ENCODE measurements at regions not wholly inside any gene's neighbourhood (a gene's known extent, or its start where the extent isn't known, plus 50 kb on each side); places are given as distances from the start of the nearest gene placed in this dataset.

DNA sequence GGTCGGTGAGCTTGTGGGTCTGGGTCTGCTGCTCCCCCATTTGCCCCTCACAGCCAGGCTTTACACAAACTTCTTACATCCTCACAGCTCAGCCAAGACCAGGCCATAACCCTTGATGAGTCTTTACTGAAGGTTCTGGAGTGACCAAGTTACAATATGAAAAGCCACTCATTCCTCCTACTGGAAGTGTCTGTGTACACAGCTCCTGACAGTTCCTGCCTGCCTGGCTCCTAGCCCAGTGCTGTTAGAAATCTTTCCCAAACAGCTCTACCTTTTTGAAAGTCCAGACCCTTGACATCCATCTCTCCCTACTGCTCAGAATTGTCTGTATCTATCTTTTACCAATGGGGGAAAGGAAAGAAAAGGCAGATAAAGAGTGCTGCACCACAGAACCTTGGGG, 106.9 kb downstream of the PAX1 start:
- TF ChIP-seq CTCF (IDR thresholded peaks at IDR 0.05) (no peak), POLR2A (IDR thresholded peaks at IDR 0.05) (no peak)
- Histone ChIP-seq H3K36me3 (no peaks in the 10 kb centered on the region), H3K4me1 (no peaks in the 10 kb centered on the region), H3K4me3 (replicated peaks in 1 of 3) (no peak overlapping the region), H3K27ac (no peak overlapping the region), H3K9me3 (no peaks in the 10 kb centered on the region), H3K27me3 (no peaks in the 10 kb centered on the region)
- intact Hi-C loops (cut with DNase I), result no loop called here
- WGBS, 2 donors, result 25 to 50% methylated on average over 1 of the region's 1 CpG
- peak in 1 of 2 donors; percentile 55 for DNase-seq

DNA sequence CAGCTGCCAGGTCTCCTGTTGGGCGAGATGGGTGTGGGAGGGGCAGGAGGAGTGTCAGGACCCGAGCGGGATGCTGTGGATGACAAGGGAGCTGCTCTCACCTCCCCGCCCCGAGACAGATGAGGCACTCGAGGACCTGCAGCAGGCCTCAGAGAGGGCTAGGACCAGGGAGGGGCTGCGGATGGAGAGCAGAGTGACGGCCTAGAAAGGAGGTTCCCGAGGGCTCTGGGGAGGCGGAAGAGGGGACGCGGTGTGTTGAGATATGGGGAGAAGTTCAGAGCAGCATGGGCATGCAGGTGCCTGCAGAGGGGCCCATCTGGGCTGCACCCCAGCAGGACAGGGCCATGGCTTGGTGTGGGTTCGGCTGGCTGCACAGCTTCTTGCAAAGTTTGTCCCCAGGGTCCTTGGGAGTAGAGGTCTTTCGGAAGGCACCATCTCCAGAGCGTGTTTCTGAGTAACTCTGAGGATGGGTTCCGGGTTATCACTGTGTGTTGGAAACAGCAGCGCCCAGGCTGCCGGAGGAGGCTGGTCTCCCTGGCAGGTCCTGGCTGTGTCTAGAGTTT, 104.6 kb downstream of the PAX1 start:
- Histone ChIP-seq H3K27ac (no peak overlapping the region), H3K36me3 (no peaks in the 10 kb centered on the region), H3K4me3 (replicated peaks in 1 of 3) (no peak overlapping the region), H3K4me1 (no peaks in the 10 kb centered on the region), H3K27me3 (no peaks in the 10 kb centered on the region), H3K9me3 (no peaks in the 10 kb centered on the region)
- DNase-seq, result no peak
- 95% methylated on average over 17 to 18 of the region's 18 CpGs for WGBS, 2 donors
- intact Hi-C loops (cut with DNase I), result no loop called here
- TF ChIP-seq POLR2A (IDR thresholded peaks at IDR 0.05) (no peak), CTCF (IDR thresholded peaks at IDR 0.05) (no peak)

DNA sequence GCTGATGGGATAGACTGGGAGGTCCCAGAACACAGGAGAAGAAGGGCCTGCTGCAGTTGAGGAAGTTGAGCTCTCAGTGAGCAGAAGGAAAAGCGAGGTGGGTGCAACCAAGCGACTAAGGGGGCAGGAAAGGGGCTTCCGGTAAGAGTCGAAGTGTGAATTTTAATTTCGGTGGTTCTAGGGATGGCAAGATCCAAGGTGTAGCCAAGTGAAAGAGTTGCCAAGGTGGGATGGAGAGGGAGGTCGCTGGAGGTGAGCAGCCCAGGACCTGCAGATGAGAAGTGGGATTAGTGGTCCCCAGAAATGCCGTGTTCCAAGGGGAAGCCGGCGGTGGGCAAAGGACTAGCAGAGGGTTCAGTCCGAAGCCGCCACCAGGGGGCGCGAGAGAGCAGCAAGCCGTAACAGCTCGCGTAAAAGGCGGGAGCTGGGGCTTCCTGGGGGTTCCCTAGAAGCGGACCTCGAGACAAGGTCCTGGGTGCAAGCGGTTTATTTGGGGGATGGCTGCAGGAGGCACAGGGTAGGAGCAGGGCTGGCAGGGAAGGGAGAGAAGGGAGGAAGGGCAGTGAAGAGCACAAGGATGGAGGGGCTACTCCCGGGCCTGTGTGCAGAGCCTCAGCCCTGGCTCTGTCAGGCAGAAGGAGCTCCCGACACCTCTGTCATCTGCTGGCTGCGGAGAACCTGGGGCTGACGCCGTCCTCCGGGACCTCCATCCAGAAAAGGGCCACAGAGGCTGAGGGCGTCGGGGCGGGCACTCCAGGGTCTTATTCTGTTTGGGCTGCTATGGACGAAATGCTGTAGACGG, 103.6 kb downstream of the PAX1 start:
- TF ChIP-seq CTCF (IDR thresholded peaks at IDR 0.05), result peak; percentile 50 to 82 (median 62)
- TF ChIP-seq POLR2A (IDR thresholded peaks at IDR 0.05), result no peak
- Histone ChIP-seq H3K9me3 (no peaks in the 10 kb centered on the region), H3K27ac (no peak overlapping the region), H3K36me3 (no peaks in the 10 kb centered on the region), H3K4me3 (replicated peaks in 1 of 3) (no peak overlapping the region), H3K4me1 (no peaks in the 10 kb centered on the region), H3K27me3 (no peaks in the 10 kb centered on the region)
- DNase-seq, result peak; percentile 43 to 62
- 46% methylated on average over 31 of the region's 31 CpGs for WGBS, 2 donors
- intact Hi-C loops (cut with DNase I), result no loop called here

DNA sequence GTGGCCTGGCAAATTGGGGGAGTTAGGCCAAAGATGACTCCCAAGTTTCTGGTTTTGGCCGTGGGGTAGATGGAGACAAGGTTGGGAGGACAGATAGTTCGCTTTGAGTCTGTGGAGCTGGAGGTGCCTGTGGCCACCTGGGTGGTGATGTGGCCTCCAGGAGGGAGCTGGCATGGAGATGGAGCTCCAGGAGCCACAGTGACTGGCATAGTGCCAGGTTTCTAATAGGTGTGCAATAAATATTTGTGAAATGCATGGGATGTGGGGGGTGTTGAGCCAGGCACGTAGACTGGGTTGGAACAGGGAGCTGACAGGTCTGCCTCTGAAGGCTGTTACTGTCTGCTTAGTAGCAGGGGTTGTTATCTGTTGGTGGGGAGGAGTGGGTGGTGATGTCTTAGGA, 102.7 kb downstream of the PAX1 start:
- H3K27me3 ChIP-seq, result no peaks in the 10 kb centered on the region
- no peak overlapping the region for H3K4me3 ChIP-seq (replicated peaks in 1 of 3)
- H3K36me3 ChIP-seq, result no peaks in the 10 kb centered on the region
- intact Hi-C loops (cut with DNase I), result no loop called here
- WGBS, 2 donors, result 85 to 91% methylated on average over 3 of the region's 3 CpGs
- no peaks in the 10 kb centered on the region for H3K9me3 ChIP-seq
- DNase-seq, result no peak
- TF ChIP-seq CTCF (IDR thresholded peaks at IDR 0.05) (no peak), POLR2A (IDR thresholded peaks at IDR 0.05) (no peak)
- H3K27ac ChIP-seq, result no peak overlapping the region
- H3K4me1 ChIP-seq, result no peaks in the 10 kb centered on the region

- DNase-seq, result peak in 1 of 2 donors; percentile 5
- TF ChIP-seq POLR2A (IDR thresholded peaks at IDR 0.05) (no peak), CTCF (IDR thresholded peaks at IDR 0.05) (no peak)
- Histone ChIP-seq H3K4me1 (no peaks in the 10 kb centered on the region), H3K4me3 (replicated peaks in 1 of 3) (no peak overlapping the region), H3K27me3 (no peaks in the 10 kb centered on the region), H3K27ac (no peak overlapping the region), H3K9me3 (no peaks in the 10 kb centered on the region), H3K36me3 (no peaks in the 10 kb centered on the region)
- intact Hi-C loops (cut with DNase I), result no loop called here
- 57 to 74% methylated on average over 8 of the region's 8 CpGs for WGBS, 2 donors
Observed at GRCh38 chr20:21804802-21805201, 99.3 kb downstream of the PAX1 start.

Data from thyroid gland (tissue), 4 donors.